Mesenteric fat pad (tissue), 1 donor: ENCODE measurements at regions not wholly inside any gene's neighbourhood (a gene's known extent, or its start where the extent isn't known, plus 50 kb on each side); places are given as distances from the start of the nearest gene placed in this dataset.
"Not testable (repeated sequence)": the region's sequence is repeated elsewhere in the genome, so short reads cannot be mapped to it uniquely, and the experiment has no call there.

Experiments
- DNase-seq: peaks from one replicate; pipeline ENCODE4 v3.0.0-alpha.2; 2020; ENCODE audit warnings: low spot score
- donor health status: DM: yes; HTN: yes; CAD: no.

DNA sequence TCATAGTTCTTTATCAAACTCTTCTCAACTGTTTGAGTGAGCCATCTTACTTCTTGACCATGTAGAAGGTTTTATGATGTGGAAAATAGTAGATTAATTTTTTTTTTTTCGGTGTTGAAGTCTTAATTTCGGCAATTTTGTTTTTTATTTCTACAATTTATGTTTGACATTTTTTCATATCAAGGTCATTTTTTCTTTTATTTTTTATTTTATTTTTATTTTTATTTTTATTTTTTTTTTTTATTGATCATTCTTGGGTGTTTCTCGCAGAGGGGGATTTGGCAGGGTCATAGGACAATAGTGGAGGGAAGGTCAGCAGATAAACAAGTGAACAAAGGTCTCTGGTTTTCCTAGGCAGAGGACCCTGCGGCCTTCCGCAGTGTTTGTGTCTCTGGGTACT, 203.8 kb upstream of the CBLB start:
- DNase-seq: not testable (repeated sequence)

DNA sequence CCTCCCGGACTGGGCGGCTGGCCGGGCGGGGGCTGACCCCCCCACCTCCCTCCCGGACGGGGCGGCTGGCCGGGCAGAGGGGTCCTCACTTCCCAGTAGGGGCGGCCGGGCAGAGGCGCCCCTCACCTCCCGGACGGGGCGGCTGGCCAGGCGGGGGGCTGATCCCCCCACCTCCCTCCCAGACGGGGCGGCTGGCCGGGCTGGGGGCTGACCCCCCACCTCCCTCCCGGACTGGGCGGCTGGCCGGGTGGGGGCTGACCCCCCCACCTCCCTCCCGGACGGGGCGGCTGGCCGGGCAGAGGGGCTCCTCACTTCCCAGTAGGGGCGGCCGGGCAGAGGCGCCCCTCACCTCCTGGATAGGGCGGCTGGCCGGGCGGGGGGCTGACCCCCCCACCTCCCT, 205.0 kb upstream of the CBLB start:
- not testable (repeated sequence) for DNase-seq

DNA sequence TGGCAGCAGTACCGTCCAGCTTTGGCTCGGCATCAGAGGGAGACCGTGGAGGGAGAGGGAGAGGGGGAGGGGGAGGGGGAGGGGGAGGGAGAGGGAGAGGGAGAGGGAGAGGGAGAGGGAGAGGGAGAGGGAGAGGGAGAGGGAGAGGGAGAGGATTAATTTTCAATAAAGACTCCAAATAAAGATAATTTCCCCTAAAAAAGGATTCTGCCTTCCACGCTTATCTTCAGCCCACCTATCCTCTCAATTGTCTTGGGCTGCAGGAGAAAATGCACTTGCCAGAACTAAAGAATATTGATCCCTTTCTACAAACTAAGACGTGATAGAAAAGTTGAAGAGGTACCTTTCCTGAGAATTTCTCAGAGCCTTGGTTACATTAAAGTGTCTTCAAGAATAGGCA, 206.9 kb upstream of the CBLB start:
- DNase-seq: not testable (repeated sequence)

DNA sequence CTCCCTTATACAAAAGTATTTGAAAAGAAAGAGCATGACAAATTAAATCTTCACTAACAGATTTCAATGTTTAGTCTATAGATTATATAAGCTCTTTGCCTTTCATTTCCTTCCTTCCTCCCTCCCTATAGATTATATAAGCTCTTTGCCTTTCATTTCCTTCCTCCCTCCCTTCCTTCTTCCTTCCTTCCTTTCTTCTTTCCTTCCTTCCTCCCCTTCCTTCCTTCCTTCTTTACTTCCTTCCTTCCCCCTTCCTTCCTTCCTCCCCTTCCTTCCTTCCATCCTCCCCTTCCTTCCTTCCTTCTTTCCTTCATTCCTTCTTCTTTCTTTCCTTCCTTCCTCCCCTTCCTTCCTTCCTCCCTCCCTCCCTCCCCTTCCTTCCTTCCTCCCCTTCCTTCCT, 209.8 kb upstream of the CBLB start:
- DNase-seq: no peak

DNA sequence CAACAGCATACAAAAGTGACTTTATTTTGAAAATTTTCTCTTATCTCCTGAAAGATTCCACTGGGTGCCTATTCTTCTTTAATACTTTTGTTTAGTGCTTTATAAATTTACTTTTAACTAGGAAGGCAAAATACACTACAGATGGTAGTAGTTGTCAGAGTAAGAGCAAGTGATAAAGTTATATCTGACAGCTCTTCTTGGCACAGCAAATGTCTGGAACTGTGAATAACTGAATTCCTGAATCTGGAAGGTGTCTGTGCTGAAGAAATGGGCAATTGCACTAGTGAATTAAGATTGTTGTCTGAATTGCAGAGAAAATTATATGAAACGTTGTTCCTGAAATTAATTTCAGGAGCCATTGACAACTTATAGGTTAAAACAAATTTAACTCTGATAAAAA, 213.8 kb upstream of the CBLB start:
- no peak for DNase-seq

DNA sequence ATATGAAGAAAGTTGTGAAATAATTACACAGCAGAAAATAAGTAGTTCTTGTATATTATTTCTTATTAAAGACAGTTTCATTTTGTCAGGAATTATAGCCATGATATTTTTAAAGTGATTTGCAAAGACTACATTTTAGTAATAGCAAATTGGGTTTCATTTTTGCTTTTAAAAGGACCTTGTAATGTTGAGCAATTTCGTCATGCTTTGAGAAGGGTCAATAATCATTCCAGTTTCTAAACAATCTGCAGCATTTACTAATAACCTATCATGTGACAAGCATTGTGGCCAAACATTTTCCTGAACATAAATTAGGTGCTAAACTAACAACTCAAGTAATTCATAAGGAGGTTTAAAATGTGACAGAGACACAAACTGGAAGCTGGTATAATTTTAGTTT, 214.4 kb upstream of the CBLB start:
- DNase-seq: no peak

DNA sequence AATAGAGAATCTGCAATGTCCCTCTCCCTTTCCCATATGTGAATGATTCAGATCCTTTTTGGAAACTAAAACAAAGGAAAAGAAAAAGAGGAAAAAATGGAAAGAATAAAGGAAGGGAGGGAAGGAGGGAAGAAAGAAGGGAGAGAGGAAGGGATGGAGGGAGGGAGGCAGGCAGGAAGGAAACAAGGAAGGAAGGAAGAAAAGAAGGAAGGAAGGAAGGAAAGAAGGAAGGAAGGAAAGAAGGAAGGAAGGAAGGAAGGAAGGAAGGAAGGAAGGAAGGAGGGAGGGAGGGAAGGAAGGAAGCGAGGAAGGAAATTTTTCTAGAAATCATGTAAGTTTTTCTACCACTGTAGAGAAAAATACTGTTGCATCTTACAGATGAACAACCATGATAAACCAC, 215.0 kb upstream of the CBLB start:
- no peak for DNase-seq

DNA sequence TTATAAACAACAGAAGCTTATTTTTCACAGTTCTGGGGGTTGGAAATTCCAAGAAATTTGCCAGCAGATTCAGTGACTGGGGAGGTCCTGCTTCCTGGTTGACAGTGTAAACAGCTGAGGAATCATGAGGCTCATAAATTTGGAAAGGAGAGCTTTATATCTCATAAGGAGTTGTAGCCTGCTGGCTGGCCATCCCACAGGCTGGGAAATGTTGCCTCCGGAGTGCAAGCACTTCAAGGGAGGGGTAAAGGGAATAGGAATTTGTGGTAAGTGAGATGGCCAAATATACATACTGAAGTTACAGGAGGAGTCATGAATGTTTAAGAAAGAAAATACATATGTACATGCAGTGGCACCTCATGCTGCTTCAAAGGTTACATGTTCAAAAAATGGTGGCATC, 217.2 kb upstream of the CBLB start:
- DNase-seq: no peak

DNA sequence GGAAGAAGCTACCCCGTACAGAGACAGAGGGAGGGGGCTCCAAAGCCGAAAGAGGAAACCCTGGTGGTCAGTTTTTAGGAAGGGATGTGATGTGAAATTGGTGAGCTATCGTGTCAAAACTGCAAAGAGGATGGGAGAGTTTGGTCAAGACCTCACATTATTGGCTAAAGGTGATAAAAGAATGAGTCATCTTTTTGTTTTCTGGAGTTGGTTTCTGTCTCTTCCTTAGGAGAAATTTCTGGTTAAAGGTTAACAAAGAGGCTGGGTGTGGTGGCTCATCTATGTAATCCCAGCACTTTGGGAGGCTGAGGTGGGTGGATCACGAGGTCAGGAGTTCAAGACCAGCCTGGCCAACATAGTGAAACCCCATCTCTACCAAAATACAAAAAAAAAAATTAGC, 217.8 kb upstream of the CBLB start:
- no peak for DNase-seq

DNA sequence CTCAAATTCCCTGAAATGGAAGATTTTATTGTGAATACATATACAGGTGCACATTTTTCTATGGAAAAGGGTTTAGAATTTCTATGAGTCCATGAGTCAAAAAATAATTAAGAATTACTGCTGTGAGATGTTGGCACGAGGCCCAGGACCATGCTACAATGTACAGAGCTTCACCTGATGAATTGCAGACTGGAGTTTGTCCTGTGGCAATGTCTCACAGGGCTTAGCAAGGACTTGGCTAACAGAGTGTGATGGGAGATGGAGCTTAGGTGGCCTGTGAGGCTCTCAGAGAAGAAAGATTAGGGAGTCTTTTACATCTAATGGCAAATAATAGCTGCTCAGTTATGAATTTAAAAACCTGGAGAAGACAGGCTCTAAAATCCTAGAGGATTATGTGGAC, 219.5 kb upstream of the CBLB start:
- DNase-seq: no peak

DNA sequence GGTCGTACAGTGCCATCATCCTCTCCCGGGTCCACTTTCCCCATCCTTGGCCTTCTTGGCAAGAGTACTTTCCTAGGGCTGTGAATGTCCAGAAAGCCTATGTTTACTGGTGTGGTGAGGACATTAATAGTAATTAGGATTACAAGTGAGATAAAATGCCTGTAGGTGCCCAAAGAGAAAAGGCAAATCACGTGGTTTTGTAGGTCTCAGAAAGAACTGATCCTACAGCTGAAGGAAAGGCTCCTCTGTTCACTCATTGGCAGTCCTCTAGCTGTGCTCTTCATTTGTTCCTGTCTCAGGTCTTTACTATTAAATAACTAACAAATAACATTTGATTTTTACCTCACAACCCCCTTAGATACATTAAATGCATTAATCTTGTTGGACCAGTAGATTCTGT, 220.1 kb upstream of the CBLB start:
- no peak for DNase-seq

DNA sequence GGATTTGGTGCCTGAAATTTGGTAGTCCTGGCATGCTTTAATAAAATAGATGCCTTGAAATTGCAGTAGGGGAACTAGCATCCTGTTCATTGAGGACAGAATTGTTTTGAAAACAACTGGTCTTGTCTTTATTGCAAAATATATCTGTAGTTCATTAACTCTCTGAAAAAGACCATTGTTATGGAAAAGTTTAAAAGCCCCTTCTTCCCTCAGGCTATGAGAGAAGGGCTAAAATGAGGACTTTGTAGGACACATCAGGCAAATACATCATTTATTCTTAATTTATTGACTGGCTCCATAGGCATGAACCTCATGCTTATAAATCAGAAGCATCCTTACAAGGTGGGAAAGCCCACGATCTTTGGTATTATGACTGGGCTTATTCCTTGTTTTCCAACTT, 221.0 kb upstream of the CBLB start:
- DNase-seq: no peak

DNA sequence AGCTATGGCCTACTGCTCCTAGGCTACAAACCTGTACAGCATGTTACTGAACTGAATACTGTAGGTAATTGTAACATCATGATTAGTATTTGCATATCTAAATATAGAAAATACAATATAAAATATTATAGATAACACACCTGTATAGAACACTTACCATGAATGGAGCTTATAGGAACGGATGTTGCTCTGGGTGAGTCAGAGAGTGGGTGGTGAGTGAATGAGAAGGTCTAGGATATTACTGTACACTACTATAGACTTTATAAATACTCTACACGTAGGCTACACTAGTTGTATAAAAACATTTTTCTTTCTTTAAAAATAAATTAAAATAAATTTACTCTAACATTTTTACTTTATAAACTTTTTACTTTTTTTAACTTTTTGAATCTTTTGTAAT, 224.0 kb upstream of the CBLB start:
- no peak for DNase-seq

DNA sequence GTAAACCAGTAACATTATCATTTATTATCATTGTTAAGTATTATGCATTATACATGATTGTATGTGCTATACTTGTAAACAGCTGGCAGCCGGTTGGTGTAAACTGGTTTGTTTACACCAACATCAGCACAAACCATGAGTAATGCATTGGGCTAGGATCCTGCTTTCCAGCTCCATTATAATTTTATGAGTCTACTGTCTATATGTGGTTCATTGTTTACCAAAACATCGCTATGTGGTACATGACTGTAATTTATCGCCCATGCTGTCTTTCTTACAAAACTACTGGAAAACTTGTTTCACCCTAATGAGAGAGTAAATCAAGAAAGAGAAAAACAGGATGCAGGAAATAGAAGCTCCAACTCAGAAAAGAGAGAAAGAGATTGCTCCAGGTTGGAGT, 224.8 kb upstream of the CBLB start:
- no peak for DNase-seq

DNA sequence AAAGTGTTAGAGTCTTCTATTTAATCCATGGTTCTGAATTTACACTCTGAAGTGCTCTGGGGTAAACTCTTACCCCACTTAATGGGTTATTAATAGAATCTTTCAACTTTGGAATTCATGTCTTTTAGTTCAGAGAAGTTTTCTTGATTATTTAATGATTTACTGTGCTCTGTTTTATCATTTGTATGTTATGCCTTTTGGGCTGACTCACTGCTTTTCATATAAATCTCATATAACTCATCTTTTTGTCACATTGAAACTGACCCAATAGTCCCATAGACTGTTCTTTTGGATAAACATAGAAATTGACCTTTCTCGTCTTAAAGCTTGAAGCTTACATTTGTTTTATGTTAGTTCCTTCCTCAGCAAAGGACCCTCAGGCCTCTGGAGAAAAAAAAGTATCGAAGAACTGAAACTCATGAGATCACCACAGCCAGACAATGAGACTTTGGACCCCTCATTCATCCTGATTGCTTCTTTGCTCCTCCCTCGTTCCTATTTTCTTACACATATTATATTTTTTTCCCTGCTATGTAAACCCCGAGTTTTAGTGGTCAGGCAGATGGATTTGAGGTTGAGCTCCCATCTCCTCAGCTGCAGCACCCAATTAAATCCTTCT, 229.1 kb upstream of the CBLB start:
- no peak for DNase-seq

DNA sequence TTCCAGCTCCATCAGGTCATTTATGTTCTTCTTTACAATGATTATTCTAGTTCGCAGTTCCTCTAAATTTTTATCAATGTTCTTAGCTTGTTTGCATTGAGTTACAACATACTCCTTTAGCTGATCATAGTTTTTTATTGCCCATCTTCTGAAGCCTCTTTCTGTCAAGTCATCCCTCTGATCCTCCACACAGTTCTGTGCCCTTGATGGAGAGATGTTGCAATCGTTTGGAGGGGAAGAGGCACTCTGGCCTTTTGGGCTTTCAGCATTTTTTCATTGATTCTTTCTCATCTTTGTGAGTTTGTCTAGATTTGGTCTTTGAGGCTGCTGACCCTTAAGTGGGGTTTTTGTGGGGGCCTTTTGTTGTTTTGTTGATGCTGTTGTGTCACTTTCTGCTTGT, 234.6 kb upstream of the CBLB start:
- DNase-seq: no peak

DNA sequence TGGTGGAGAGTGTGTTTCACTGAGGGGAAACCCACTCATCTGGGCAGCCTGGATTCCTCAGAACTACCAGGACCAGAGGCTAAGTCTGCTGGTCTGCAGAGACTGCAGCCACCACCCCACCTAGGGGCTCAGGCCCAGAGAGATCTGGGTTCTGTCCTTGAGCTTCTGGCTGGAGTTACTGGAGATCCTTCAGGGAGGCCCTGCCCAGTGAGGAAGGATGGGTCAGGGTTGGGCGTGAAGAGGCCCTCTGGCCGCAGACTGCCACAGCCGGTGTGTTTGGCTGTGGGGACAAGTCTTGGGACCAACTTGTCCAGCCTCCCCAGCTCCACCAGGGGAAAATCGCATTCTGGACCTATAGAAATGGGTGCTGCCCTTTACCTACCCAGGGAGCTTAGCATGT, 235.3 kb upstream of the CBLB start:
- no peak for DNase-seq

DNA sequence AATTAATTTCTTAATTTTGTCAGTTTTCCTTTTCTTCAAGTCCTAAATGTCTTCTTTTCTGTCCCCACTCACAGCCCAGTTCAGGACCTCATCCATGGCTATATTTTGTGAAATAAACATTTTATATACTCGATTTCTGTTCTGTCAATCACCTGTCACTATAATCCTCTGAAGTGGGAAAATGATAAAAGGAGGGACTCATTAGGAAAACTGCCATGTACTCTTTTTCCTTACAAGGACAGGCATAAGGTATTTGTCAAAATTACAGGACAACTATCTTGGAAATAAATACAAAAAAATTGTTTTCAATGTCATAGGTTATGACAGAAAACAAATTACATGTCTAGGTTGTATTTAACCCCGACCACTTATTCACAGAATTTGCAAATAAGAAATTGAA, 240.1 kb upstream of the CBLB start:
- DNase-seq: no peak

DNA sequence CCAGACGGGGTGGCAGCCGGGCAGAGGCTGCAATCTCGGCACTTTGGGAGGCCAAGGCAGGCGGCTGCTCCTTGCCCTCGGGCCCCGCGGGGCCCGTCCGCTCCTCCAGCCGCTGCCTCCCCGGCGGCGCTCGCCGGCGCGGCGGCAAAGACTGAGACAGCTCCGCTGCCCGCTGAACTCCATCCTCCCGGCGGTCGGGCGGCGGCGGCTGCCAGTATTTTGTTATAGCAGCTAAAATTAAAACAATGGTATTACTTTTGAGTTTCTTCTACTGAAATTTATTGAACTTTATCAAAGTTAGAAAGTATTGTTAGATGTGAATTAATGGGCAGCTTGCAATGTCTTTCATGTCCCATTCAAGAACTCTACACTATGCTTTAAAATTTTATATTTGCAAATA, 243.7 kb upstream of the CBLB start:
- DNase-seq: not testable (repeated sequence)

DNA sequence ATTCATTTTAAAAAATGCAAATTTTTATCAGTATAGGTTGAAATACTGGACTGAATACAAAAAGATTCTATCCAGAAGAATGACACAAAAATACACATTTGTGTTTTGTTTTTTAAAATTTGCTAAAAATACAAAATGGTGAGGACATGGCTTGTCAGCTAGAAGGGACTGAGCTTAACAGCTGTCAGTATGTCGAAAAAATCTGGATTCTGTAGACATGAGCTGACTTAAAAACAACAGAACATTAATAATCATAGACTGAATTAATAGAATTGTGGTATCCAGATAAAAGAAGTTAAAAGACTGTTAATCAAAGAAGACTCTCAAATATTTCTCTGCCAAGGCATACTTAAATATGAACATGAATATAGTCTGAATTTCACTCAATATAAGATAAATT, 244.9 kb upstream of the CBLB start:
- DNase-seq: no peak

DNA sequence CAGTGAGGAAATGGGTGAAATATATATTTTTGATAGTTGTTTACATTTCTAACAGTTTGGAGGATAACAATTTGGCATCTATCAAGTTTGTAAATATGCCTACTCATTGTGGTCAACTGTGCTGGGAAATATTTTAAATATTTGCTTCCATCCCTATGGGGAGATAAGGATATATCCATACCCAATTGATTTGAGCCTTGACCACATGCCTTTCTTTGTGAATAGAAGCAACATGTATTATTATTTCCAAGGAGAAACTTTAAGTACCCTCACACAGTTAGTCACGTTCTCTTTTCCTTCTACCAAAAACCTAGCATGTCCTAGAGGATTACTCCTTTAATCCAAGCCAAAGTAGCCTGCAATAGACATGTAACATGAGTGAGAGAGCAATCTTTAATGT, 245.4 kb upstream of the CBLB start:
- no peak for DNase-seq

DNA sequence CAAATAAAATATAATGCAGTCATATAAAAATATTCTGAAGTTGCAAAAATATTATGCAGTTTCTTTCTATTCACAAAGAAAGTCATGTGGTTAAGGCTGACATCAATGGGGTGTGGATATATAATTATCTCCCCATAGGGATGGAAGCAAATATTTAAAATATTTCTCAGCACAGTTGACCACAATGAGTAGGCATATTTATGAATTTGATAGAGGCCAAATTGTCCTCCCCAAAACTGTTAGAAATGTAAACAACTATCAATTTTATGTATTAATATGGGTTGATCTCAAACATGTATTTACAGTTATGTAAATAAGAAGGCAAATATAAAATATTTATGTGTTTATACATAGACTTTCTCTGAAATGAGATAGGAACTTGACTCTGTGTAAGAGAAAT, 246.0 kb upstream of the CBLB start:
- no peak for DNase-seq

DNA sequence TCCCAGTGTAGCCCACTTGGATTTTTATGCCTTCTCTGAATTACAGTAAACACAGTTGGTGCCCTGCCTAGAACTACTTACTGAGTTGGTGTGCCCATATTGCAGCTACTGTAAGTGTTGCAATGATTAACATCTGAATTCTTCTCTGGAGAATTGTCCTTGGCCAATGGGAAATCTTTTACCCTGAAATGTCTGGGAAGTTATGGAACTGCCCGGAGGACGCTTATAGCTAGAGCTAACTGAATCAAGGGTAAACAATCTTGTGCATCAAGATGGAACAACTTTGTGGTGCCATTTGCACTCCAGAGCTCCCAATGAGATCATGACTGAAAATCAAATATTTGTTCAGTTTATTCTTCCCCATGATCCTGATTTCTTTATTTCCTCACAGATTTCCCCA, 246.7 kb upstream of the CBLB start:
- no peak for DNase-seq
